Stimulated activated CD8-positive, alpha-beta memory T cell treated with anti-CD3 and anti-CD28 coated beads, Interleukin-2, amount 100 ng/mL, for 48 hours (primary cell): ENCODE measurements at regions not wholly inside any gene's neighbourhood (a gene's known extent, or its start where the extent isn't known, plus 50 kb on each side); places are given as distances from the start of the nearest gene placed in this dataset.
"Not testable (repeated sequence)": the region's sequence is repeated elsewhere in the genome, so short reads cannot be mapped to it uniquely, and the experiment has no call there.

Source experiments
- DNase-seq, 2 donors: peaks; one replicate each; pipeline ENCODE4 v3.0.0-alpha.2; 2020; ENCODE audit warnings: low read depth in 2 of 2

DNA sequence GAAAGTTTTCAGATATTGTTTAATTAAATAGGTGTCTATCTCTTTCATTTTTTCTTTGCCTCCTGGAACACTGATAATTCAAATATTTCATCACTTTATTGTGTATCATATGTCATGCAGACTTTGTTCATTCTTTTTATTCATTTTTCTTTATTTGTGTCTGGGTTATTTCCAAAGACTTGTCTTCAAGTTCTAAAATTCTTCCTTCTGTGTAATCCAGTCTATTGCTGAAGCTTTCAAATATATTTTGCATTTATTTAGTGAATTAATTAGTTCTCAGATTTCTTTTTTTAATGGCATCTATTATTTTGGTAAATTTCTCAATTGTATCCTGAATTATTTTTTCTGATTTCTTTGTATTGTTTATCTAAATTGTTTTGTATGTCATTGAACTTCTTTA is 70.1 kb downstream of the ZNF330 start:
- DNase-seq, result no peak

GRCh38 chr4:141294306-141294705 is 73.6 kb downstream of the ZNF330 start:
- no peak for DNase-seq

DNA sequence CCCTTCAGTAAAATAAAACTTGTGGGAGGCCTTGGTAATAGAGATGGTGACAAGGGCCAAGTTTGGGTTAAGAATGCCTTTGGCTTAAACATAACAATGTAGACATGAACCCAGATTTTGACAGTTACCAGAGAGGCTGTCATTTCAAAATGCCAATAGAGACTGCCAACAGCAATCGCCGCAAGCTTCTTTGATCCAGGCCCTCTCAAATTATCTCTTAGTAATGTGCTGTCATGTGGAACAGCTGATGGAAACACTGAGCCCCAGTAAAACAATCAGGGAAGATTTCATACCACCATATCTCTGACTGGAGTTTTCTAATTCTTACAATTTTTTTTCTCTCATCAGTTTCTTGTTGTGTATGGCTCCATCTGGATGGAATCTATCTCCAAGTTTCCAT is 80.5 kb downstream of the ZNF330 start:
- no peak for DNase-seq

GRCh38 chr4:141302924-141303323 is 82.2 kb downstream of the ZNF330 start:
- DNase-seq, result no peak

- DNase-seq, result no peak
Observed at GRCh38 chr4:141304346-141304745, 83.7 kb downstream of the ZNF330 start.

GRCh38 chr4:141306331-141306730 is 85.6 kb downstream of the ZNF330 start:
- DNase-seq, result no peak

DNA sequence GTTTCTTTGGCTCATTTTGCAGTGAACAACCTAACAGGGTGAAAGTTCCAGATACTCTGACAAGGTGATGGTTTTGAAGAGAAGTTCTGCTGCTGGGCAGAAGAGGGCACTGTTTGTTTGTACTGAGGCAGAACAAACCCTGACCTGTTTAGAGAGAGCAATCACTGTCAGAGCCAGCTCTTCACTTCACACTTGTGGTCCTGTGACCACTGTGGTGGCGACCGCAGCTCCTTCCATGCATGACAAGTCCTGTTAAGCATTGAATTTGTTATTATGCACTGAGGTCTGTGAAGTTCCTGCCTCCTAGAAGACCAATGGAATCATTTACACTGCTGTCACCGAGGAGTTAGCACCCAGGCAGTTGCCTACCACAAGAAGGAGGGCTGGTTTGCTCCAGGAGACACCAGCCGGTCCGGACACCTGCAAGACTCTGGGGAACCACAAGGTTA is 86.6 kb downstream of the ZNF330 start:
- DNase-seq, result peak; percentile 48 to 49

DNA sequence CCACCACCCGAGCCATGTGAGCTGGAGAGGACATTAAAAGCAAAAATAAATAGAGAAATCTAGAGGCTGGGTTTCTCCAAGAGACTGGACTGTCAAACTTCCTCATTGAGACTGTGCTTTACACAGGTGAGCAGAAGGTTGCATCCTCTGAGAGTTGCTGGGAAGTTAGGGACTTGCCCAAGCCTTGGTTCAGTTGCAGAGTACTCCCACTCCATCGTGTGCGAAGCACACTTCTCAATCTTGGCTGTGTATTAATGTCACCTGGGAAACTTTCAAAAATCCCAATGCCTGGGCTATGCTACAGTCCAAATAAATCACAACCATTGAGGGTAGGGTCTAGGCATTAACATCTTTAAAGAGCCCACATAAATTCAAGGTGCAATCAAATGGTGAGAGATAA is 89.2 kb downstream of the ZNF330 start:
- no peak for DNase-seq

DNA sequence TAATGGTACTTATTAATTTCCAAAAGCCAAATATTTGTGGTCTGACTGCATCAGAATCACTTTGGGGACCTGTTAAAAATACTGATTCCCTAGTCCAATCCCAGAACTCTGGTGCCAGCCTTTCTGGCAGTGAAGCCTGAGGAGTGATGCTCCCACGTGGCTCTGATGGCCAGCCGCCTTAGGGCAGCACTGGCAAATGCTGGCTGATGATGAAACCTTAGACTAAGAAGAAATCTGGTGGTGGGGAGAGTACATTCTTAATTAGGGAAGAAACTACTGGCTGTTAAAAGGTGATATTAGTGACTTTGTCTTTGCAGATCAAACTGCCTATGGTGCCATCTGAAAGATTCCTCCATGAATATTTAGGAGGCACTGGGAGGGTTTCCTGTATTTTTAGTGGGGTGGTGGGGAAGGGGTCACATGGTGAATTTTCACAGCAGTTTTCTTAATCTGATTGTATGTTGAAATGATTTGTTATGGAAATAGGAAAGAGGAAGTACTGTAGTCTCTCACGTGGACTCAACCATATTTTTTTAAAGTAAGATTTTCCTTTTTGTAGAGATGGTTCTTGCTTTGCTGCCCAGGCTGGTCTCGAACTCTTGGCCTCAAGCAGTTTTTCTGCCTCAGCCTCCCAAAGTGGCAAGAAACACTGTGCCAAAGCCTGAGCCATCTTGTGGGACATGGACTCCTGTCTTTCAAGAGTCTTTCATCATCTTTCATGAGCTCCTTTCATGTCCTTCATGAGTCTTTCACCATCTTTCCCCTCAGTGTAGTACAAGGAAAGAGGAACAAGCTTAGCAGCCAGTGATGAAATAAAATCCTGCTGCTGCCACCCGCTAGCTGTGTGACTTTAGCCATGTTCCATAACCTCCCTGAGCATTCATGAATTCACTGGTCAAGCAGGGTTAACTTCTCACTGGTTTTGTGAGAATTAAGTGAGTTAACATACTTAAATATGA is 90.8 kb downstream of the ZNF330 start:
- no peak for DNase-seq

DNA sequence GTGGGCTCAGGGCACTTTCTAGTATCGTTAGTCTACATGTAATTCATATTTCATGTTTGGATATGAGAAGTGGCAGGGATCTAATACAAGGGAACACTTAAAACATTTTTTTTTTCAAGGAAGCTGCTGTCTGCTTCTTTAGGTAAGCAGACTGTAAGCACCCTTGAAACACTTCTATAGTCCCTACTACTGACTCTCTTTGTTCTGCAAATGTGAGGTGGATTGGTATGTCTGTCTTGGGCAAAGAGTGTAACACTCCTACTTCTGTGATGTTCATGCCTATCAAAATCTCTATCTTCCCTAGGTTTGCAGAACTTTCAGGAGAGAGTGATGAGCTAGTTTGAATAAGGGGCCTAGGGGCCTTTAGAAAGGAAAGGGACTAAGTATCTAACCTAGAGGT is 93.9 kb downstream of the ZNF330 start:
- no peak for DNase-seq

DNA sequence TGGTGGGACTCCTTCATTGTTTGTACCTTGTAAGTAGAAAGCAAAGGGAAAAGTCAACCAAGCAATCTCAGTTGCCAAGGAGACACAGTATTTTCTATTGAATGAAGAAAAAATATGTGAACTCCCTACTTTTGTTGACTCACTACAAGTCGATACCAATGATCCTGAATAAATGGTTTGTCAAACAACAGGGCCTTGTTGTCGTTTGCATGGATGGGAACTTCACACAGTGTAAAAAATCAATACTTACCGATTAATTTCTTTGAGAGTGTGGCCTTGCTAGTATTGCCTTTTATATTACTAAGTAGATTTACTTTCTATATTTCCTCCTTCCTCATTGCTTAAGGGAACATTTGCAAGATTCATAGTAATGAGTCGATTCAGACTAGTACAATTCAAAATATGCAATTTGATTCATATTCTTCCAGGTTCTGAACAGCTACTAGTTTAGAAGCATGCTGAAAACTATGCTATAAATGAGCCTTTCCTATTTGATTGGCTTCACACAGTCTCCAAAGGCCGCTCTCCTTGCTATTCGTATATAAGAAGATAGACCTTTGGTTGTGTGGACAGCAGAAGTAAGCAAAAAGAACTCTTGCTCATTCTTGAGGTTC is 108.0 kb downstream of the ZNF330 start:
- DNase-seq, result no peak

GRCh38 chr4:141329174-141329569 is 108.5 kb downstream of the ZNF330 start:
- DNase-seq, result no peak

GRCh38 chr4:141330616-141331015 is 109.9 kb downstream of the ZNF330 start:
- DNase-seq, result no peak

GRCh38 chr4:141331534-141332358 is 111.1 kb downstream of the ZNF330 start:
- DNase-seq, result no peak

- DNase-seq, result not testable (repeated sequence)
Observed at GRCh38 chr4:141332359-141333181, 111.9 kb downstream of the ZNF330 start.

- not testable (repeated sequence) for DNase-seq
Observed at GRCh38 chr4:141333456-141334230, 112.9 kb downstream of the ZNF330 start.

DNA sequence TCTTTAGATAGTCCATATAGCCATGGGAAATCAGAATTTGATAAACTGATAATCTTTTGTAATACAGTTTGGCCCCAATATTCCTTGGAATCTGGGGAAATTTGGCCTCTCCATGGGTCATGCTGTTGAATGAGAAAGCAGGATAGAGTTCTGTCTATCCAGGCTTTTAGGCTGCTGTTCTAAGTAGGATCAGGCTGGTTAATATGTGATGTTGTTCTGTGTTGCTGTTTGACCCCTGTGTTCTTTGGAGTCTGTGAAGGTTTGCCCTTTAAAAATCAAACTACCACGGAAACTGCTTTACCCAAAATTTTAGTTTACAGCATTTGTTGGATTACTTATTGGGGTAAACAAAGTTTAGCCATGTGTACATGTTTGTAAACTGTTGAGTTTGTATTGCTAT is 114.5 kb downstream of the ZNF330 start:
- DNase-seq, result no peak

DNA sequence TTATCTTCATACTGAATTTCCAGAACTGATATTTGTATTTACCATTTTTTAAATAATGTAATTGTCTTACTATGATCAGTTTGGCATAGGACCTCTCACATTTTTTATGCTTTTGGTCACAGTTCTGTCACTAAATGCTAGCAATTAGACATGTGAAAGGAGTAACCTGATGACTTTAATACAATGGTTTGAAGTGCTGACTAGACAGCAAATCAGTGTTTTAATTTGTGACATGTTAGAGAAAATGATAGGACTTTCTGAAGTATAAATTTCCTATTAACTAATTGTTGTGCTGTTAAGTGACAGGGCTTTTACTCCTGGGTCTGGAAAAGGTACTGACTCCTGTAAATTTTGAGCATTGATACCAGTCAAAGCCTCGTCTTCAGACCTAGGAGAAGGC is 117.5 kb downstream of the ZNF330 start:
- no peak for DNase-seq

GRCh38 chr4:141339391-141339790 is 118.7 kb downstream of the ZNF330 start:
- DNase-seq, result no peak

GRCh38 chr4:141339966-141340365 is 119.3 kb downstream of the ZNF330 start:
- DNase-seq, result no peak

DNA sequence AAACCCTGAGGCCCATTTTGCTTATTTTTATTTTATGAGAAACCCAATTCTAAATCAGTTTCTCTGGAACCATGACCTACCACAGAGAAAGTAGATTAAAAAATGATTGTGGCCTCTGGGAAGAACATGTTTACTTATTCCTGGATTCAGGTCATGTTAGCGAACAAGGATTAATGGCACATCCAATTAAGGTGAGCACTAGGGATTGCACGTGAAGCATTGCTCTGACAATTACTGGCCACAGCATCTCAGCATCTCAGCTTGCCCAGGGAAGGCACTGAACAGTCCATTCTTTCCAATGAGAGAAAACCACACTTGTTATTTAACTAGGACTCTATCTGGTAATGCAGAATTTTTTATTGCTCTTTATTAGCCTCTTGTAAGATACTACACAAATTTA is 119.8 kb downstream of the ZNF330 start:
- DNase-seq, result no peak
